GM18502 (cell line): ENCODE measurements at regions not wholly inside any gene's neighbourhood (a gene's known extent, or its start where the extent isn't known, plus 50 kb on each side); places are given as distances from the start of the nearest gene placed in this dataset.

Source experiments
- ATAC-seq: cut with Tn5 transposase; IDR thresholded peaks from one replicate; pipeline ENCODE4 v1.9.1; 2021; ENCODE audit warnings: mild to moderate bottlenecking; ENCODE audit not compliant: unreplicated experiment, poor library complexity

GRCh38 chr15:69574506-69574905, 121.9 kb downstream of the RPLP1 start:
- no peak for ATAC-seq

GRCh38 chr15:69575387-69575786, 122.8 kb downstream of the RPLP1 start:
- no peak for ATAC-seq

DNA sequence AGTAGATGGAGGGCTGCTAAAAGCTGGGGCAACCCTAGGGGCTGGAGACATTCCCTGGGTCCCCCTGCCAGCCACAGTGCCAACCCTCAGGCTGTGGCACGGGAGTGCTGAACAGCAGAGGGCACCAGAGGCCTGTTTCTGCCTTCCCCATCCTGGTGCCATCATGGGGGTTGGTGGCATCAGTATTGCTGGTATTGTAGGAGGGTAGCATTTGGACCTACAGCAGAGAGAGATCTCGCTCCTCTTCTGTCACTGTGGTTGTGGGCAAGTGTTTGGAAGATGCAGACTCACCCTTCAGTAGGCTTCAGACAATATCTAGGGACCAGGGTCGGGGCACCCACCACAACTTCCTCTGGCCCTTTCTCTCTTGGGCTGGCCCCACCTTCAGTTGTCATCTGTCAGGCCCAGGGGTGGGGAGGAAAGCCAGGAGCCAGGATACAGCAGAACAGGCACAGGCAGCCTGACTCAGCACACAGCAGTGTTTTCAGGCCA, 123.5 kb downstream of the RPLP1 start:
- ATAC-seq, result no peak

DNA sequence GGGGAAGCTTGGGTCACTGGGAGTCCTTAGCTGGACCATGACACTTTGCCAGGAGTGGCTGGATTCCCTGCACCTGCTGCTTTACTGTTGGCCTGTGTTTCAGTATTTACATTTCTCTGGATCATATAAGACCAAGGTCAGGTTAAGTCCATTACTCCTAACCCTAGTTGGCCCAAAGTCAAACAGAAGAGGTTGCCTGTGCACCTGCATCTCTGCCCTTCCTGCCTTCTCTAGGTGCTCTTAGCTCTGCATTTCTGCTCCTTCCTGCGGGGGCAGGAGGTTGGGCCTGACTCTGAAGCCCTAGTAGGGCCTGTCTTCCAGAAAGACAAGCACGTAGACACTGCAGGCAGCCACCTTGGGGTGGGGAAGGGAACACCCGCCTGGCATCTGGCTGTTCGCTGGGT, 124.3 kb downstream of the RPLP1 start:
- no peak for ATAC-seq

GRCh38 chr15:69577397-69577796, 124.8 kb downstream of the RPLP1 start:
- no peak for ATAC-seq

GRCh38 chr15:69578252-69578651, 125.6 kb downstream of the RPLP1 start:
- ATAC-seq, result no peak

DNA sequence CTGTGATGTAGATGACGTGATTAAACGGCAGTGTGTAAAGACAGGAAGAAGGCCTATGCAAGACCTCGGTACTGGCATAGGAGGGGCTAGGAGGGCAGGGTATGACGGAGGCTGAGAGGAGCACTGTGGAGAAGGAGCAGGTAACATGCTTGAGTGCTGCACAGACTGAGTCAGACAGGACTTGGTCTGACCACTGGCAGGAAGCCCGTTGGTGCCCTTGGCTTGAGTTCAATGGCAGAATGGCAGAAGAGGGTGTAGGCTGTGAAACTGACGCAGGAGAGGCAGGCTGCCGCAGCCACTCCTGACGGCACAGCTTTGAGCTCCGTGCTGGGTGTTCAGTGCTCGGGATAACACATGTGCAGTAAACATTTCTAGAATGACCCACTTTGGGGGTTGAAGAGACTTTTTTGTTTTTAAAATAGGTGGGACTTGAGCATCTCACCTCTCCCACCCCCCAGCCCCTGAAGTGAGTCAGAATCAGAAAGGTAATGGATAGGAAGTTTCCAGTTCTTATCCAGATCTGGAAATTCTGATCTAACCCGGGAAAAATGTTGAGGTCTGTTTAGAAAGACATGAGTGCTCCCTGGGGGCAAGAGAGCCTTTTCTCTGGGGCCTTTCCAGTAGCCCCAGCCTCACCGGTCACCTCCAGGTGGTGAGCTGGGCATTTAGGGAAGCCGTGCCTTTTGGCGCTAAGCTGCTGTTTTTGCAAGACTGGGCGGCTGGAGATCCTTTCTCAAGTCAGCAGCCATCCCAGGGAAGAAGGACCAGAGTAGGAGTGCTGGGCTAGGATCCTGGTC, 126.4 kb downstream of the RPLP1 start:
- ATAC-seq, result no peak

- no peak for ATAC-seq
Measured at GRCh38 chr15:69579950-69580618, 127.5 kb downstream of the RPLP1 start.

GRCh38 chr15:69583626-69584025, 131.0 kb downstream of the RPLP1 start:
- no peak for ATAC-seq

- no peak for ATAC-seq
Measured at GRCh38 chr15:69585937-69586336, 133.3 kb downstream of the RPLP1 start.

DNA sequence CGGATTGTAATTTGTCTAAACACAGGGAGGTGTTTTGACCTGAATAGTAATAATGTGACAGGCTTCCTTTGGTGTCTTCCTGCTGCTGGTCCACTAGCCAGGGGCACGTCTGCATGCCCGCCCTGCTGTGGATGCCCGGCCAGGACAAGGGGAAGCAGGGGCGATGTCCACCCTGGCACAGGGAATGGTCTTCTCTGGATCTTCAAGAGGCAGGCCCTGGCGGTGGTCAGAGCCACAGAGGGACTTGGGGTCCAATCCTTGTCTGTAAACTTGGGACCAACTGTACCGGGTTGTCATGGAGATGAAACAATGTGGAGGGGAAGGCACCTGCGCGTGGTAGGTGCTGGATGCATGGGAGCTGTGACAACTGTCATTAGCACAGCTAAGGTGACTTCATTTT, 134.1 kb downstream of the RPLP1 start:
- no peak for ATAC-seq

DNA sequence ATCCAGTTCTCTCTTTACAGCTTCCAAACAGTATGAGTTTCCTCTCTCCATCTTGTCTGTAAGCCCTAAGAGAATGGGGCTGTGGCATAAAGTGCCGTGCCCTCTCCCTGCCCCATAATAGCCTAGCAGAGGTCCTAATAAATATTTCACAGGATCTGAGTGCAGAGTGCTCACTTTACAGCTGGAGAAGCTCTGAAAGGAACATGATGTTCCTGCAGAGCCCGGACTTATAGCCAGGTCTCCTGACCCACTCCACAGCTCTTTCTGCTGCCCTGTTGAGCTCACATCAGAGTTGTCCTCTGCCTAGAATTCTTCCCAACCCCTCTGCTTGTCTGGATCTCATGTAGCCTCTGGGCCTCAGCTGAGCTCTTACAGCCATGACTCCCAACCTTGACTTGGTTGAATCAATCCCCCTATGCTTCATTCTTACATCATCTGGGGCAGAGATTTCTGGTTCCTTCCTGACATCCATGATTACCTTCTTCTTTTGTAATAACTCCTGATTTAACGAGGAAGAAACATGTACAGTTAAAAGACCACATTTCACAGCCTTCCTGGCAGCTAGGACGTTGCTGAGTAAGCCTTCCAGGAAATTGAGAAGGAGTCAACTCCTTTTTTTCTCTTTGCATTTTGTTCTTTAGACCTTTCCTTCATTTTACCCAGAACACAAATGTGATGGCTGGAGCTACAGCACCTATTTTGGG, 135.3 kb downstream of the RPLP1 start:
- no peak for ATAC-seq

- ATAC-seq, result no peak
Measured at GRCh38 chr15:69590201-69590710, 137.6 kb downstream of the RPLP1 start.

DNA sequence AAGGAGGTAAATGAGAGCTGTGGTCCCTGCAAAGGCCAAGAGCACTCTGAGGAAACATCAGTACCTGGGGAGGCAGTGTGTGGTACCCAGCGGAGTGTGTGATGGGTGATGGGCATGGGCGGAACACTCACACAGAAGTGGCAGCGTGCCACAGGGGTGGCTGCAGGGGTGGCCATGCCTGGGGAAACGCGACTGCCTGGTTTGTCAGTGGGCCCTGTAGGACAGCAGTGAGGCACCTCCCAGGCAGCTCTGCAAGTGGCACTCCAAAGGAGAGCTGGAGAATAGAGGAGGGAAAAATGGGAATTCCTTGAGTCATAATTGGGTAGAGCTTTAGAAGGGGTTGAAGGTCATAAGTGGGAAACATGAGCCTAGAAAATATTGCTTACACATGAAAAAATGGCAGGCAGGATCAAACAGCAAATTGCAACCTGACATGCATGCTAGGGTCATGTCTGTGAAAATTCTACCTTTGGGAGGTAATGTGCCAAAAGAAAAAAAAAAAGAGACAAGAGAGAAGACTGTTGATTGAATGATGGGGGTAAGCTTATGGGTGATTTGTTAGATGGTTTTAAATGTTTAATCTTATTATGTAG, 138.4 kb downstream of the RPLP1 start:
- ATAC-seq, result no peak

DNA sequence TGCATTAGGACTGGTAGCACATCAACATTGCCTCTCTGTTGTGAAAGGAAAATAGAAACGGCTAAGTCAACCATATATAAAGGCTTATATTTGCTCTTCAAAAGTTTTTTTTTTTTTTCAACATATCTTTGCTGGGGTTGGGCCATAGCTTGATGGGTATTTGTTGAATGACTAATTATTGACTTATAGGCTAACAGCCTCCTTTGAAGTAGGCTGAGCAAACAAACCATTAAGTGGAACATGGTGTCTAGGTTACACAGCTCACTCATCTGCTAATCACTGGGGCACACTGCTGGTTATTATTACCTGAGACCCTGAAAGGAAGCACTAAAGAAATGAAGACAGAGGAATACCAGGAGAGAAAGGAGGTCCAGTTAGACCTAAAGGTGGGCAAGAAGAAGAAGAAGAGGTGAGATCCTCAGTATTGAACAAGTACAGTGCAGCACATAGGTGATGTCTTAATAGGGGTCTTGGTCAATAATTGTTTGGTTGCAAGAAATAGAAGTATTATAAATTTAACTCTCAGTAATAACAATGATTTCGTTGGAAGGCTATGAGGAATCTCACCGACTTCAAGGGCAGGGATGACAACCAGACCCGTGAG, 139.4 kb downstream of the RPLP1 start:
- no peak for ATAC-seq

DNA sequence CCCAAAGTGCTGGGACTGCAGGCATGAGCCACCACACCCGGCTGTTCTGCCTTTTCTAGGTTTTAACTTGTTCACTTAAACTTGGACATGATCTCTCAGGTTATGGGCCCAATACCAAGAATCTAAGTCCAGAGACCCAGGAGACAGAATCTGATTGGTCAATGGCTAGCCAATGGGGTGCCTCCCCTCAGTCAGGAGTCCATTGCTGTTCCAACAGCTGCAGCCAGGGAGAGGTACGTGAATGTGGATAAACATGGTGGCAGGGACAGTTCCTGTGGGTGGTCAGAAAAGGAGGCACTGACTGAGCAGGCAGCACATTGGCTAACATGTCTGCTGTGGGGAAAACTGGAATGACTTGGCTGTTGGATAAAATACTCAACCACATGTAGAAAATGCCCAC, 140.3 kb downstream of the RPLP1 start:
- ATAC-seq, result no peak

DNA sequence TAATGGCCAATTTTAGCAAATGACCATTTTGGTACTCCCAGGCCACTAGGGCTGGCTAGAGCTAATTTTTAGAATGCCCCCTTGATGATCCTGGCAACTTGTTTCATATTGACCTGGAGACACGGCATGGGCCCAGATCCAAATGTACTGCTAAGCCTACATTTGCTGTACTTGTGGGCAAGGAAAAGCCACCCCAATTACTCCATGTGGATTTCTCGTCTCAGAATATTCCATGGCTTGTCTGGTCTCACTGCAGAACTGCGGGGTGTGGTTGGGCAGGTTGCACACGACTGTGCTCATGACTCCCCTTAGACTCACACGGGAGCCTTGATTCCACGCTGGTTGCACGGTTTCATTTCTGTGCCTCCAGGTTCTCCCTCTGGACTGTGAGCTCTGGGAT, 140.9 kb downstream of the RPLP1 start:
- ATAC-seq, result no peak

DNA sequence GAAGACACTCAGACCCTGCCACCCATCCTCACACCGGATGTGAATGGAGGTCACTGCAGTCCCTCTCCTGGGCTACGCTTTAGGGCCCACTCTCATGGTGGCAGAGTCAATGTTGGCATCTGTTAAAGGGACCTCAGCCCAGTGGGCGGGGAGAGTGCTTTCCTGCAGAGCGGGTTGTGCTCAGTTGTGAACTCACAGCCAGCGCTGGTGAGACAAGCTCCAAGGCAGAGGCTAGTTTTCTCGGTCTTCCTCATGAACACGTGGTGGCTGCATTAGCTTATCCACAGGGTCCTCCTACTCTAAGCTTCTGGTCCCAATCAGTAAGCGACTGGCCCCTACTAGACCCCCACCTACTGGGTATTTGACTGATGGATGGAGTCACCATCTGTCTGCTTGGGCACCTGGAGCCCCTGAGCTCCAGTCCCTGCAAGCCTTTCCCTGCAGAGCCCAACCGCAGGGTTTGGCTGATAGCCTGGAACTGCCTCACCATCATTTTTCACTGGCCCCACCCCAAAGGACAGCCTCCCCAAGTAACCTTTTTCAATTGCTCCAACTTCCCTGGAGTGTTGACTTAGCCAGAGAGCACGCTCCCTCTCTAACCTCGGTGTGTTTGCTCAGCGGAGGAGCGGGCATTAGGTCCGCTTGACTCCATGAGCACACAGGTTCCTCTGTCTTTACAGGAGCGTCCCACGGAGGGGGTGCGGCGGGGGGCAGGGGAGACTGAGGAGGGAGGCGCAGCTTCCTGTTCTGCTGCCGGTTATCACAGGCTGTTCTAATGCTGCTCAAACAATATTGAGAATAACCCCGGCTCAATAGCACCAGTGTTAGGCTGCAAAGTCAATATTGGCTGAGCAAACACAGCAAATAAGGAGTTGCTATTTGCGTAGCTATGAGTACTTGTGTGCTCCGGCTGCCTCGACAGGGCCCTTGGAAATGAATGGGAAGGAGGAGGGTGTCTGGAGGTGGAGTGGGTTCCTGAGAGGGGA, 141.7 kb downstream of the RPLP1 start:
- no peak for ATAC-seq
